Bronchial epithelial cell (primary cell): ENCODE measurements at regions not wholly inside any gene's neighbourhood (a gene's known extent, or its start where the extent isn't known, plus 50 kb on each side); places are given as distances from the start of the nearest gene placed in this dataset.
"Not testable (repeated sequence)": the region's sequence is repeated elsewhere in the genome, so short reads cannot be mapped to it uniquely, and the experiment has no call there.

ENCODE experiments used
- DNase-seq: peaks from one replicate; pipeline ENCODE4 v3.0.0-alpha.2; 2010; ENCODE audit warnings: low read depth
- FAIRE-seq: peaks from 2 replicates; lab custom pipeline; 2011; peaks lifted over from hg19 to GRCh38; lab: Jason Lieb, UNC
- H3K27me3 ChIP-seq: 2 replicates; pipeline ENCODE4 v1.5.1; 2011; ENCODE audit warnings: low read length; ENCODE audit not compliant: control insufficient read depth, insufficient read depth
- H3K36me3 ChIP-seq: 2 replicates; pipeline ENCODE4 v1.5.1; 2011; ENCODE audit warnings: low read length; ENCODE audit not compliant: control insufficient read depth, insufficient read depth
- H3K4me3 ChIP-seq: 2 replicates; pipeline ENCODE4 v1.5.1; 2011; ENCODE audit warnings: mild to moderate bottlenecking, low read depth, low read length, control low read depth
- TF ChIP-seq, protein P1 (sequence below): IDR thresholded peaks from 2 replicates; pipeline ENCODE4 v1.5.1; 2011; ENCODE audit warnings: mild to moderate bottlenecking, moderate library complexity, low read length, control low read depth, inconsistent platforms; ENCODE audit not compliant: insufficient read depth, severe bottlenecking

DNA sequence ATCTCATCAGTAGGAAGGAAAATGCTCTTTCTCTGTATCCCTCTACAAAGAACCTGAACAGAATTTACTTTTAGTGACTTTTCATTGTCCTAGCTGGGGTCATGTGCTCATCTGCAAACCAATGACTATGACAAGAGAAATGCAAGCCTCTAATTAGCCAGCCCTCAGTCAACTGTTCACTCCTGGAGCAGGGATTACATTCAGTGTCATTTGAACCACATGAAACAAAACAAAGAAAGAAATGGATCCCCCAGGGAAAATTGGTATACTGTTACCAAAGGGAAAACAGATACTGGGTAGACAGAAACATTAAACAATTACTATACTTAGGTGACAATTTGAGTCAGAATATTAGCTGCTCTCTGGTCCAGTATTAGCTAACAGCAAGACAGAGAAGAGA is 173.6 kb downstream of the RCHY1 start:
- TF ChIP-seq, protein P1, sequence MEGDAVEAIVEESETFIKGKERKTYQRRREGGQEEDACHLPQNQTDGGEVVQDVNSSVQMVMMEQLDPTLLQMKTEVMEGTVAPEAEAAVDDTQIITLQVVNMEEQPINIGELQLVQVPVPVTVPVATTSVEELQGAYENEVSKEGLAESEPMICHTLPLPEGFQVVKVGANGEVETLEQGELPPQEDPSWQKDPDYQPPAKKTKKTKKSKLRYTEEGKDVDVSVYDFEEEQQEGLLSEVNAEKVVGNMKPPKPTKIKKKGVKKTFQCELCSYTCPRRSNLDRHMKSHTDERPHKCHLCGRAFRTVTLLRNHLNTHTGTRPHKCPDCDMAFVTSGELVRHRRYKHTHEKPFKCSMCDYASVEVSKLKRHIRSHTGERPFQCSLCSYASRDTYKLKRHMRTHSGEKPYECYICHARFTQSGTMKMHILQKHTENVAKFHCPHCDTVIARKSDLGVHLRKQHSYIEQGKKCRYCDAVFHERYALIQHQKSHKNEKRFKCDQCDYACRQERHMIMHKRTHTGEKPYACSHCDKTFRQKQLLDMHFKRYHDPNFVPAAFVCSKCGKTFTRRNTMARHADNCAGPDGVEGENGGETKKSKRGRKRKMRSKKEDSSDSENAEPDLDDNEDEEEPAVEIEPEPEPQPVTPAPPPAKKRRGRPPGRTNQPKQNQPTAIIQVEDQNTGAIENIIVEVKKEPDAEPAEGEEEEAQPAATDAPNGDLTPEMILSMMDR: no peak
- Histone ChIP-seq H3K36me3 (no peaks in the 10 kb centered on the region), H3K4me3 (no peak overlapping the region), H3K27me3 (no peaks in the 10 kb centered on the region)
- FAIRE-seq: no peak
- DNase-seq: no peak

DNA sequence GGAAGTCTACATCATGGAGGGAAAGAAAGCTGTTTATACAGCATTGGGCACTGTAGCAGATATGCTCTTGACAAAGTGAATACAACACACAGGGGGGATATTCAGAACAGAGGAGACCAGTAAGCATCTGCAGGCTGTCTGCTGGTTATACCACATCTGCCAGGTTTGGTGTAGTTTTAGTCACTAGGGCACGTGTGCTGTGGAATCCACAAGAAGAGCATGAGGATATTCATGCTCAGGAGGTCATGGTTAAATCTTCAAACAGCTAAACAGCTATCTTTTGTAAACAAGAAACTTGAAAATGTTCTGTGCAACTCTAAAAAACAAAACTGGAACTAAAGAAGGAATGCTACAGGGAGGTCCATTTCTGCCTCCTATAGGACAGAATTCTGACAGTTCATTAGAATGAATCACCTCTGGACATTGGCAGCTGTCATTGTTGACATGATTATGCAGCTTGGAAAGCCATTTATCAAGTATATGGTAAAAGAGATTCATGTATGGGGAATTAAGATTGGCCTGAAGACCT is 175.8 kb downstream of the RCHY1 start:
- FAIRE-seq (no peak), DNase-seq (no peak)
- Histone ChIP-seq H3K36me3 (no peaks in the 10 kb centered on the region), H3K27me3 (no peaks in the 10 kb centered on the region), H3K4me3 (no peak overlapping the region)
- TF ChIP-seq, protein P1: no peak

DNA sequence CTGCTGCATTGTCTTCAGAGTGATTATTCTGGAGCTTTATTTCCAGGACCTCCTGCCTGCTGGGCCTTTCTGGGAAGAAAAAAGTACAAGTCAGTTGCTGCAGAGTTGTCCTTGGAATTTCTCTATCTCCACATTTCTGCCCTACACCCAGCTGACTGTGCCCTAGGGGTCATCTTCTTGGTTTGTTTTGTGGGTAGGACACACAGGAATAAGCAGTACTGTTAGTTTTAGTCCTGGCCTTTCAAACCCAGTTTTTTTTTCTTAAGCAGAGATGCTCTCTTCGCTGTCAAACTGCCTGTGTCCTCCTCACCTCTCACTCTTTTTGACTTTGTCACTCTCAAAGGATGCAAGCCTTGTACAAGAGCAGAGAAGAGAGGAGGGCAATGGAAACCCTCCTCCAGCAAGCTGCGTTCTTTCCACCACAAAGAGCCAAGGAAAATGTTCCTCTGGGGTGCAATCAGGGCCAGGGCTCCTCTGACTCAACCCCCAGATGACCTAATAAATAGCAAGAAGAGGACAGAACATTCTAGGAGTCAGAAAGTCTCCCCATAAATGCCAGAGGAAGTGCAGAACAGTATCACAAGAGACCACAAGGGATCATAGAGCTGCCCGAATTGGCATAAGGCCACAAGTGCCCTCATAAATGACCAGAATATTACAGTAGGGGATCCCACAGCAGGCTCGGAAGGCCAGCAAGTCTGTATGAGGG is 186.2 kb downstream of the RCHY1 start:
- Histone ChIP-seq H3K36me3 (no peaks in the 10 kb centered on the region), H3K4me3 (no peak overlapping the region), H3K27me3 (no peaks in the 10 kb centered on the region)
- TF ChIP-seq, protein P1: no peak
- DNase-seq (no peak), FAIRE-seq (no peak)

DNA sequence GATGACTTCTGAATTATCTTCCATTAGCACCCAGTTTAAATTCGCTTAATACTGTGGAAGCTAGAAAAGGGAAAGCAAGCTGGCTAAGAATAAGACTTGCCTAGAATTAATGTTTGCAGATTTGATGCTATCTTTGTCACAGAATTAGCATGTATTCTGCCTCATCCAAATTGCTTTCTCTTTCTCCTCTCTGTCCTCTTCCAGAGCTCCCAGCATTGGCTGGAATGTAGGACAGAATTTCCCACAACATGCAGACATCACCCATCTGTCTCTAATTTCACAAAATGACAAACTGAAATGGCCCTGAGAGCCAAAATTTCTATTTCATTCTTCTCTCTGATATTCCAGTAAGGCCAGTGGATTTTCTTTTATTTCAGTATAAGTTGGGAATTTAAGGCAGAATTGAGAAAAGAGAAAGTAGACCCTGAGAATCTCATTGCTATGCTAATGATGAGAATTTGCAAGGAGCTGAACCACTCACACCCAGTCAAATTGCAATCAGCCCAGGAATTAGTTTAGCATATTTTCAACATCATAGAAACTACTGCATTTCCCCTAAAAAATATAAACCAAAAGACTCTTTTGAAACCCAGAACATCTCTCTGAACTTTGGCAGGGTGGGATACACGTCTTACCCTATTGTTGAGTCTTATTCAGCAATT is 188.8 kb downstream of the RCHY1 start:
- FAIRE-seq (no peak), DNase-seq (no peak)
- Histone ChIP-seq H3K27me3 (no peaks in the 10 kb centered on the region), H3K4me3 (no peak overlapping the region), H3K36me3 (no peaks in the 10 kb centered on the region)
- TF ChIP-seq, protein P1: no peak

DNA sequence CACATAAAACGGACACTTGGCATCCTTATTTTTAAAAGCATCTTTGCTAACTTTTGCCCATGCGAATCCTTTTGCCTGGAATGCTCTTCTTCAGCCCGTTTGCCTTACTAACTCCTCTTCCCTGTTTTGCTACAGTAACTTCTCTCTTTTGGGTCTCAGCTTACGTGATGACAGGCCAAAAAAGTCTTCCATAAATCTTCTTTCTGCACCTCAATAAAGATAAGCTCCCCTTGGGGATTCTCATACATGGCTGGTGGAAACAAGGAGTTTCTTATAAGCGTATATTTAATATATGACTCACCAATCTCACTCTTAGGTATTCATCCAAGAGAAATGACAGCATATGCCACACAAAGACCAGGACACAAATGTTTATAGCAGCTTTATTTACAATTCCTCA is 192.7 kb downstream of the RCHY1 start:
- DNase-seq (no peak), FAIRE-seq (no peak)
- Histone ChIP-seq H3K27me3 (no peaks in the 10 kb centered on the region), H3K36me3 (no peaks in the 10 kb centered on the region), H3K4me3 (no peak overlapping the region)
- TF ChIP-seq, protein P1: no peak

DNA sequence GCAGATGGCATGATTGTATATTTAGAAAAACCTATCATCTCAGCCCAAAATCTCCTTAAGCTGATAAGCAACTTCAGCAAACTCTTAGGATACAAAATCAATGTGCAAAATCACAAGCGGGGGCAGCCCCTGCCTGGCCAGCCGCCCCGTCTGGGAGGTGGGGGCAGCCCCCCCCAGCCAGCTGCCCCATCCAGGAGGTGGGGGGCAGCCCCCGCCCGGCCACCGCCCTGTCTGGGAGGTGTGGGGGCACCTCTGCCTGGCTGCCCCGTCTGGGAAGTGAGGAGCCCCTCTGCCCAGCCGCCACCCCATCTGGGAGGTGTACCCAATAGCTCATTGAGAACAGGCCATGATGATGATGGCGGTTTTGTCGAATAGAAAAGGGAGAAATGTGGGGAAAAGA is 196.6 kb downstream of the RCHY1 start:
- H3K4me3 ChIP-seq, H3K36me3 ChIP-seq, H3K27me3 ChIP-seq, DNase-seq, FAIRE-seq: not testable (repeated sequence)
